ENCODE measurements at regions not wholly inside any gene's neighbourhood (a gene's known extent, or its start where the extent isn't known, plus 50 kb on each side); places are given as distances from the start of the nearest gene placed in this dataset.

DNA sequence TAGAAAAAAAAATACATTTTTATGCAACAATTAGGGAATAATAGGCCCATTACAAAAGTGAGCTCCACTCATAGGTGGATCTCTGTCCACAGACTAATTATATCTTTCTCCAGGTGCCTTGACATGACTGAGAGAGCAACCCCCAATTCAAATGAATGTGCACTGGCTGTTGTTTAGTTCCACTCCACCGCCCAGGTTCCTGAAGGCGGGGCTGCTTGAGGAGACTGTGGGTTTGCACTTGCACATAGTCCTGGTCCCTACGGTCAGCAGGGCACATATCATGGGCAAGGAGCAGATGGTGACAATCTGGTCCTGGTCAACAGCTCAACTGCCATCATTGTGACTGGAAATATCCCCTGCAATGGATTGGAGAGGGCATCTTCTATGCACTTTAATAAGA, 195.6 kb upstream of the PWP1 start:
- TF ChIP-seq, protein P1, sequence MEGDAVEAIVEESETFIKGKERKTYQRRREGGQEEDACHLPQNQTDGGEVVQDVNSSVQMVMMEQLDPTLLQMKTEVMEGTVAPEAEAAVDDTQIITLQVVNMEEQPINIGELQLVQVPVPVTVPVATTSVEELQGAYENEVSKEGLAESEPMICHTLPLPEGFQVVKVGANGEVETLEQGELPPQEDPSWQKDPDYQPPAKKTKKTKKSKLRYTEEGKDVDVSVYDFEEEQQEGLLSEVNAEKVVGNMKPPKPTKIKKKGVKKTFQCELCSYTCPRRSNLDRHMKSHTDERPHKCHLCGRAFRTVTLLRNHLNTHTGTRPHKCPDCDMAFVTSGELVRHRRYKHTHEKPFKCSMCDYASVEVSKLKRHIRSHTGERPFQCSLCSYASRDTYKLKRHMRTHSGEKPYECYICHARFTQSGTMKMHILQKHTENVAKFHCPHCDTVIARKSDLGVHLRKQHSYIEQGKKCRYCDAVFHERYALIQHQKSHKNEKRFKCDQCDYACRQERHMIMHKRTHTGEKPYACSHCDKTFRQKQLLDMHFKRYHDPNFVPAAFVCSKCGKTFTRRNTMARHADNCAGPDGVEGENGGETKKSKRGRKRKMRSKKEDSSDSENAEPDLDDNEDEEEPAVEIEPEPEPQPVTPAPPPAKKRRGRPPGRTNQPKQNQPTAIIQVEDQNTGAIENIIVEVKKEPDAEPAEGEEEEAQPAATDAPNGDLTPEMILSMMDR (IDR thresholded peaks at IDR 0.05) = no peak
- TF ChIP-seq POLR2A (IDR thresholded peaks at IDR 0.05) = no peak
- WGBS, 2 donors = 72% methylated on average over 3 of the region's 3 CpGs; no CpG with 5 or more reads in 1 of the 2 donors
- peaks cover 0 to 12% (median 3%) of the 10 kb centered on the region in 3 donors for H3K4me1 ChIP-seq
- no peaks in the 10 kb centered on the region for H3K36me3 ChIP-seq
- no peak for DNase-seq
- intact Hi-C loops (cut with DNase I) = no loop called here
- H3K4me3 ChIP-seq = no peak overlapping the region
- H3K27ac ChIP-seq = no peak overlapping the region
- no peaks in the 10 kb centered on the region for H3K9me3 ChIP-seq
- H3K27me3 ChIP-seq = no peaks in the 10 kb centered on the region

DNA sequence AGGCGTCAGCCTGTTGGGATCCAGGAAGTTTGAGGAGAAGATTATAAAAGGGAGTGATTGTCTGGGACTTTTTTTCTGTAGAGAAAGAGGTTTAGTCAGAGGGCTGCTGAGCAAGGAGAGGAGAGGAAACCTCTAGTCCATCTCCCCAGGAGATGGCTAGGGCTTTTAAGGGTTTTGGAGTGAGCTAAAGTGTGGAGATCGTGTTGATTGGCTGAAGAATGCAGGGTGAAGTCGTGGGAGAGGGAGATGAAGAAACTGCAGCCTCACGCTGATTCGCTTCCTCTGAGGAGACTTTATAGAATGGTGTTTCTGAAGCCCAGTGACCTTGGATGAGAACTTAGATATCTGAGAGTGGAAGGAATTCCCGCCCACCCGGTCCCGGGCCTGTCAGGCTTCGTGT, 193.7 kb upstream of the PWP1 start:
- Histone ChIP-seq H3K27me3 (no peaks in the 10 kb centered on the region), H3K36me3 (no peaks in the 10 kb centered on the region), H3K27ac (no peak overlapping the region), H3K9me3 (no peaks in the 10 kb centered on the region), H3K4me1 (peaks cover 0 to 6% (median 3%) of the 10 kb centered on the region in 3 donors), H3K4me3 (no peak overlapping the region)
- WGBS, 2 donors = 80 to 89% methylated on average over 7 to 9 of the region's 9 CpGs
- DNase-seq = no peak
- TF ChIP-seq, protein P1 (IDR thresholded peaks at IDR 0.05) = no peak
- no peak for TF ChIP-seq POLR2A (IDR thresholded peaks at IDR 0.05)
- intact Hi-C loops (cut with DNase I) = no loop called here

DNA sequence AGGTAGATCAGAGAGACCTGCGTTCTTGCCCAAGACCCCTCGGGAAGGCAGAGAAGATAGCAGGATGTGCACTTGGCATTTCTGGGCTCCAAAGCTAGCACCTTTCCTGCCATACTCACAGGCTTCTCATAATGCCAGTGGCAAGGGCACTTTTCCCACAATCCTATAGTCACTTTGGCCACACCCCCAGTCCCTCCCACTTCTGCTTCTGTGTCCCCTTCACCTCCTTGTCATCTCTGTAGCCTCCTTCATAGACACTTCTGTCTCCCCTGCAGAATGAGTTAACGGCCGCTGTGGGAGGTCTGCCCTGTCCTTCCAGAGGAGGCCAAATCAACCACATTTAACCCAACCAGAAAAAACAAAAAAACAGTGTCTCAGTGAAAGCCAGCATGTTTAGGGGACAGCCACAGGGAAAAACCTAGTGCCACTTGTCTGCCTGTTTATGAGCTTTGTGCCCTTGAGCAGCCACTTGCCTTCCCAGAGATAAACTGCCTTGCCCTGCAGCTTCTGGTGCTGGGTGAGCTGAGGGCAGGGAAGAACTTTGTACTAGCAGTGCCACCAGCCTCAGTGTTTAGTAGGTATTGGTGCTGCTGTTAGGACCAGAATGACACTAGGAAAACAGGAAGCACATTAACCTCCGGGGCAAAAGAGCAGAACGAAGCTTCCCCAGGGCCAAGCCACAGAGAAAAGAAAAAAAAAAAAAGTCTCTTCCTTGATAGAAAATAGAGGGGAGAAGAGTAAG, 193.0 kb upstream of the PWP1 start:
- peaks cover 0 to 6% (median 3%) of the 10 kb centered on the region in 3 donors for H3K4me1 ChIP-seq
- no peak for DNase-seq
- intact Hi-C loops (cut with DNase I) = no loop called here
- TF ChIP-seq, protein P1 (IDR thresholded peaks at IDR 0.05) = no peak
- TF ChIP-seq POLR2A (IDR thresholded peaks at IDR 0.05) = no peak
- no peak overlapping the region for H3K4me3 ChIP-seq
- no peaks in the 10 kb centered on the region for H3K9me3 ChIP-seq
- no peak overlapping the region for H3K27ac ChIP-seq
- H3K27me3 ChIP-seq = no peaks in the 10 kb centered on the region
- 51 to 80% methylated on average over 4 to 6 of the region's 6 CpGs for WGBS, 2 donors
- no peaks in the 10 kb centered on the region for H3K36me3 ChIP-seq

DNA sequence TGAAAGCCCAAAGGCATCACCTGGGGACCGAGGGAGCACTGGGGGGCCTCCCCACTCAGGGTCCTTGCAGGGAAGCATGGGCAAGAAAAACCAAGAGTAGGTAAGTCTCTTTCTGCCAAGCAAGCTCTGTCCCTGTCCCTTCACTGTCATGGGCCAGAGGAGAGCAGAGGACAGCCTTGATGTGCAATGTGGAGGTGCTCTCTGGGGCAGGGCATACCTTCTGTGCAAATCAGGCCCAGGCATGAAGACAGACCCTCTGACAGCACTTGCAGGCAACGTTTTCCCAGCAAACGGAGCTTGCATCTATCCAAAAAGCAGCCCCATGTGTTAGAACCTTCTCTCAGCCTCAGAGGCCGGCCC, 192.5 kb upstream of the PWP1 start:
- Histone ChIP-seq H3K9me3 (no peaks in the 10 kb centered on the region), H3K27ac (no peak overlapping the region), H3K36me3 (no peaks in the 10 kb centered on the region), H3K27me3 (no peaks in the 10 kb centered on the region), H3K4me1 (peaks cover 0 to 6% (median 3%) of the 10 kb centered on the region in 3 donors), H3K4me3 (no peak overlapping the region)
- intact Hi-C loops (cut with DNase I) = no loop called here
- no peak for DNase-seq
- no peak for TF ChIP-seq POLR2A (IDR thresholded peaks at IDR 0.05)
- TF ChIP-seq, protein P1 (IDR thresholded peaks at IDR 0.05) = no peak
- WGBS, 2 donors = 44 to 57% methylated on average over 2 to 3 of the region's 4 CpGs

DNA sequence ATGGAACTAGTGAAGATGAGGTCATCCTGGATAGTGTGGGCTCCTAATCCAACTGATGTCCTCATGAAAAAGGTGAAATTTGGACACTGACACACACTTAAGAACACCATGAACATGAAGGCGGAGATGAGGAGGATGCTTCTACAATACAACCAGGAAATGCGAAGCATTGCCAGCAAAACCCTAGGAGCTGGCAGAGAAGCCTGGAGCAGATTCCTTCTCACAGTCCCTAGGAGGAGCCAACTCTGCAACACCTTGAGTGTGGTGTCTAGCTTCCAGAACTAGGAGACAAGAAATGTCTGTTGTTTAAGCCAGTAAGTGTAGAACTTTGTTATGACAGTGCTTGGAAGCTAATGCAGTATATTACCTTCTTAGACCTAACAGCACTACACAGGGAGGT, 191.9 kb upstream of the PWP1 start:
- TF ChIP-seq POLR2A (IDR thresholded peaks at IDR 0.05) = no peak
- TF ChIP-seq, protein P1 (IDR thresholded peaks at IDR 0.05) = no peak
- no peaks in the 10 kb centered on the region for H3K27me3 ChIP-seq
- H3K36me3 ChIP-seq = no peaks in the 10 kb centered on the region
- intact Hi-C loops (cut with DNase I) = no loop called here
- H3K9me3 ChIP-seq = no peaks in the 10 kb centered on the region
- no peak for DNase-seq
- 65 to 68% methylated on average over 2 of the region's 2 CpGs for WGBS, 2 donors
- peaks cover 0 to 6% (median 3%) of the 10 kb centered on the region in 3 donors for H3K4me1 ChIP-seq
- no peak overlapping the region for H3K27ac ChIP-seq
- no peak overlapping the region for H3K4me3 ChIP-seq

Measured in esophagus squamous epithelium (tissue), 5 donors.